ENCODE measurements at regions not wholly inside any gene's neighbourhood (a gene's known extent, or its start where the extent isn't known, plus 50 kb on each side); places are given as distances from the start of the nearest gene placed in this dataset.

DNA sequence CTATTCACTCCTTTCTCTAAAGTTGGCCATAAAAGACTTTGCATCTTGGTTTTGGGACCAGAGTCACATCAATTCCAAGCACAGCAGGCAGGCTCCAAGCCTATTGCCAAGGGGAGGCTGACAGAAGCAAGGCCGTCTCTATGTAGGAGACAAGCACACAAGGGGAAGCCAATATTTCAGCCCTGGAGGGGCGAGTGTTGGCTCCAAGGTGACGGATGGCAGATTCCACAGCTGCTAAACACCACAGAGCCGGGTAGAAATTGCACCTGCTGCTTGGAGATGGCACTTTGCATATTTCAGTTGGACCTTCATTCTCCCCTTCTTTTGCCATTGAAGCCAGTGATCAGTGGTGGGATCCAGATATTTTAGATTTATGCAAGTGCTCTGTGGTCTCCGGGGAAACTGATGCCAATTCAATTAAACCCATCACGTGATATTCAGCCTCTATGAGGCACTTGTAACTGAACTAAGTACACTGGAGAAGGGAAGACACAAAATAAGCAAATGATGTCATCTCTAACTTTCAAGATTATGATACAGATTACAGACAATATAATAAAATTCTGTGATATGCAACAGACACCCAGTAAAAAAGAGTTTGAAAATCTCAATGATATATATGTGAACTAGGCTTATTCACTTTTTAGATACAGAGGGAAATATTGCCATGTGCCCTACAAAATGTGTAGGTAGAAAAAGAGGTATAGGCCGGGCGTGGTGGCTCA is 102.8 kb upstream of the GREM2 start:
- Histone ChIP-seq H3K4me1 (ENCODE audit: control insufficient read depth, insufficient read depth, low read length) (no peaks in the 10 kb centered on the region), H3K9me3 (ENCODE audit: control insufficient read depth, insufficient read depth, low read length) (no peaks in the 10 kb centered on the region), H3K36me3 (ENCODE audit: control insufficient read depth, insufficient read depth, low read length) (no peaks in the 10 kb centered on the region), H3K27ac (ENCODE audit: low read length) (no peak overlapping the region), H3K4me3 (ENCODE audit: low read length) (no peak overlapping the region), H3K27me3 (ENCODE audit: control insufficient read depth, insufficient read depth, low read length) (no peaks in the 10 kb centered on the region)
- TF ChIP-seq, protein P1, sequence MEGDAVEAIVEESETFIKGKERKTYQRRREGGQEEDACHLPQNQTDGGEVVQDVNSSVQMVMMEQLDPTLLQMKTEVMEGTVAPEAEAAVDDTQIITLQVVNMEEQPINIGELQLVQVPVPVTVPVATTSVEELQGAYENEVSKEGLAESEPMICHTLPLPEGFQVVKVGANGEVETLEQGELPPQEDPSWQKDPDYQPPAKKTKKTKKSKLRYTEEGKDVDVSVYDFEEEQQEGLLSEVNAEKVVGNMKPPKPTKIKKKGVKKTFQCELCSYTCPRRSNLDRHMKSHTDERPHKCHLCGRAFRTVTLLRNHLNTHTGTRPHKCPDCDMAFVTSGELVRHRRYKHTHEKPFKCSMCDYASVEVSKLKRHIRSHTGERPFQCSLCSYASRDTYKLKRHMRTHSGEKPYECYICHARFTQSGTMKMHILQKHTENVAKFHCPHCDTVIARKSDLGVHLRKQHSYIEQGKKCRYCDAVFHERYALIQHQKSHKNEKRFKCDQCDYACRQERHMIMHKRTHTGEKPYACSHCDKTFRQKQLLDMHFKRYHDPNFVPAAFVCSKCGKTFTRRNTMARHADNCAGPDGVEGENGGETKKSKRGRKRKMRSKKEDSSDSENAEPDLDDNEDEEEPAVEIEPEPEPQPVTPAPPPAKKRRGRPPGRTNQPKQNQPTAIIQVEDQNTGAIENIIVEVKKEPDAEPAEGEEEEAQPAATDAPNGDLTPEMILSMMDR (IDR thresholded peaks at IDR 0.05), result no peak
- no peaks in the 10 kb centered on the region for H3K4me1 Mint-ChIP-seq
- H3K27ac Mint-ChIP-seq, result no peak overlapping the region
- 84% methylated on average over 8 of the region's 8 CpGs for WGBS (ENCODE audit: insufficient coverage)
- no peaks in the 10 kb centered on the region for H3K36me3 Mint-ChIP-seq
- H3K9me3 Mint-ChIP-seq, result no peaks in the 10 kb centered on the region
- peaks cover 2 to 20% of the 10 kb centered on the region in 2 donors for H3K27me3 Mint-ChIP-seq (ENCODE audit: low read depth in 2 of 2)
- no peak overlapping the region for H3K4me3 Mint-ChIP-seq
- ATAC-seq (no peak), DNase-seq (no peak)
- intact Hi-C loops (cut with micrococcal nuclease), result no loop called here

DNA sequence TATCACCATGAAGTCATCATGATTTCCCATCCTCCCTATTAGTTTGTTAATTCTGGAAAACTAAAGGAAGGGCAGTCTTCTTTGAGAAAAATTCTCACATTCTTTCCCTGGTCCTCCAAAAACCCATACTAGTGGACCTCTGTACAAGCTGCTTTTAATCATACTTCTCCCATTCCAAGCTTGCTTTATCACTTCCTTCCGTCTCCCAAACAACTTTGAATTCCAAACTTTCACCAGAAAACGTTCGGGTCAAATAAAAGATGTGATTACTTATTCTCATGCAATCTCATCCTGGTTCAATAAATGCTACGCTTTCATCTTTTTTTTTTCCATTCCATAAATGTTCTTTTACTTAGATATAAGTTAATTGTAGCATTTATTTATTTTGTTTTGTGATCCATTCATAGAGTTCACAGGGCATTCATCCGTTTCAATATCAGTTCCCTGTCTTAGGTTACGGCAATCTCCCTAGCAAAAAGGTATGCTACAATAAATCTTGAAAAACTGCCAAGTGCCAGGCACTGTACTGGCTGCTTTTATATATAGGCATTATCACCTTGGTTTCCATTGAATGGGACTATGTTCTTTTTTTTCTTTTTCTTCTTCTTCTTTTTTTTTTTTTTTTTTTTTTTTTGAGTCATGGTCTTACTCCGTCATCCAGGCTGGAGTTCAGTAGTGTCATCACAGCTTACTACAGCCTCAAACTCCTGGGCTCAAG is 100.2 kb upstream of the GREM2 start:
- TF ChIP-seq, protein P1 (IDR thresholded peaks at IDR 0.05), result no peak
- Histone ChIP-seq H3K4me3 (ENCODE audit: low read length) (no peak overlapping the region), H3K27me3 (ENCODE audit: control insufficient read depth, insufficient read depth, low read length) (peaks cover 2% of the 10 kb centered on the region), H3K4me1 (ENCODE audit: control insufficient read depth, insufficient read depth, low read length) (no peaks in the 10 kb centered on the region), H3K27ac (ENCODE audit: low read length) (no peak overlapping the region), H3K36me3 (ENCODE audit: control insufficient read depth, insufficient read depth, low read length) (no peaks in the 10 kb centered on the region), H3K9me3 (ENCODE audit: control insufficient read depth, insufficient read depth, low read length) (no peaks in the 10 kb centered on the region)
- ATAC-seq, result no peak
- H3K4me3 Mint-ChIP-seq, result no peak overlapping the region
- peaks cover 6 to 35% of the 10 kb centered on the region in 2 donors for H3K27me3 Mint-ChIP-seq (ENCODE audit: low read depth in 2 of 2)
- intact Hi-C loops (cut with micrococcal nuclease), result no loop called here
- DNase-seq, result no peak
- no peaks in the 10 kb centered on the region for H3K9me3 Mint-ChIP-seq
- H3K4me1 Mint-ChIP-seq, result no peaks in the 10 kb centered on the region
- no peaks in the 10 kb centered on the region for H3K36me3 Mint-ChIP-seq
- WGBS (ENCODE audit: insufficient coverage), result 94% methylated on average over 6 of the region's 7 CpGs
- H3K27ac Mint-ChIP-seq, result no peak overlapping the region

DNA sequence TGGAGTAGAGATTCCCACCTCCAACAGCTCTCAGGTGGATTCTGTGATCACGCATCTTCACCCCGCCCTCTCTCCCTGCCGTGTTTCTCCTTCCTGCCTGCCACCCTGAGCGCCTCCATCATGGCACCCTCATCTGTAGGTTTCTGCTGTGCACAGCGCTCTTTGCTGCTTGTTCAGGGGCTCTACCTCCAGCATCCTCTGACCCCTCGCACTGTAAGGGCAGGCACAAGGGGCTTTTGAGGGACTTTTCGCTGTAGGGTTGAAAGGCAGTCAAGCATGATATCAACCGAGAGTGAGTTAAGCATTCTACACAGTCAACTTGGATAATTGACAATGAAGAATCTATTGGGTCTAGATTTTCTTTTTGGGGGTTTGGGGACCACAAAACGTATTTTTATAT is 99.1 kb upstream of the GREM2 start:
- WGBS (ENCODE audit: insufficient coverage), result 78% methylated on average over 9 of the region's 9 CpGs
- TF ChIP-seq, protein P1 (IDR thresholded peaks at IDR 0.05), result no peak
- H3K4me3 ChIP-seq (ENCODE audit: low read length), result no peak overlapping the region
- Mint-ChIP-seq H3K9me3 (no peaks in the 10 kb centered on the region), H3K27me3 (ENCODE audit: low read depth in 2 of 2) (peaks cover 6 to 36% of the 10 kb centered on the region in 2 donors), H3K4me1 (no peaks in the 10 kb centered on the region), H3K36me3 (no peaks in the 10 kb centered on the region), H3K27ac (no peak overlapping the region), H3K4me3 (no peak overlapping the region)
- no peaks in the 10 kb centered on the region for H3K36me3 ChIP-seq (ENCODE audit: control insufficient read depth, insufficient read depth, low read length)
- no peaks in the 10 kb centered on the region for H3K9me3 ChIP-seq (ENCODE audit: control insufficient read depth, insufficient read depth, low read length)
- intact Hi-C loops (cut with micrococcal nuclease), result no loop called here
- ATAC-seq (no peak), DNase-seq (no peak)
- H3K27me3 ChIP-seq (ENCODE audit: control insufficient read depth, insufficient read depth, low read length), result peaks cover 2% of the 10 kb centered on the region
- no peaks in the 10 kb centered on the region for H3K4me1 ChIP-seq (ENCODE audit: control insufficient read depth, insufficient read depth, low read length)
- H3K27ac ChIP-seq (ENCODE audit: low read length), result no peak overlapping the region

Measured in natural killer cell (primary cell).